Raji (cell line): ENCODE measurements at regions not wholly inside any gene's neighbourhood (a gene's known extent, or its start where the extent isn't known, plus 50 kb on each side); places are given as distances from the start of the nearest gene placed in this dataset.

ENCODE experiments used
- POLR2A ChIP-seq: IDR thresholded peaks from 2 replicates; pipeline ENCODE4 v1.6.1; 2011; ENCODE audit warnings: low read depth, low read length, control low read depth; ENCODE audit not compliant: insufficient read depth

DNA sequence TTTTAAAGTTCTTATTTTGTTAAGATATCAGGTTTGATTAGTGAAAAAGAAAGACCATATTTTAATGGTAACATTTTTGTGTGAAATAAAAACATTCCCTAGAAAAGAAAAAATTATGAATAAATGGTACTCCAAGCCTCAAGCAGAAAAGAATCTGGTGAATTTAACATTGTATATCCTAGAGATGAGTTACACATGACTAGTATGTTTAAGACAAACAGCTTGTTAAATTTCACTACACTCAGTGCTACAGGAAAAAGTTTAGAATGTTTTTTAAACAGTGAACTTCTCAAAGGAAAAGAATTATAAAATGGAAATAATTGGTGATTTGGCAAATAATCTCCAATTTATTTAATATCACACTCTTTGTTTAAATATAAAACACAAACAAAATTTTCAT lies 222.7 kb upstream of the MCHR2 start:
- TF ChIP-seq POLR2A: no peak

- no peak for TF ChIP-seq POLR2A
These were observed 218.1 kb upstream of the MCHR2 start for GRCh38 chr6:100212131-100212530.

GRCh38 chr6:100210137-100211117 lies 216.4 kb upstream of the MCHR2 start:
- no peak for TF ChIP-seq POLR2A

GRCh38 chr6:100209323-100210136 lies 215.5 kb upstream of the MCHR2 start:
- TF ChIP-seq POLR2A: no peak

DNA sequence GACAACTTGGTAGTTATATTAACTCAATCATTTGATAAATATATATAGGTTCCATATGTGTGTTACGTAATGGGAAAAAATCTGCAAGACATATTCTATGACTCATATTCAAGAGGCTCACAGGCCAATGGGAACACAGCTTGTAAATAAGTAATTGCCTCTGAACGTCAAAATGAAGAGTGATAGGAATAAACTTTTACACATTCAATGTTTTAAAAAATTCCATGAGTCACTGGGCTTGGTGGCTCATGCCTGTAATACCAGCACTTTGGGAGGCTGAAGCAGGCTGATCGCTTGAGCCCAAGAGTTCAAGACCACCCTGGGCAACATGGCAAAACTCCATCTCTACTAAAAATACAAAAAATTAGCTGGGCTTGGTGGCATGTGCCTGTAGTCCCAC lies 209.4 kb upstream of the MCHR2 start:
- TF ChIP-seq POLR2A: no peak

- TF ChIP-seq POLR2A: no peak
These were observed 208.6 kb upstream of the MCHR2 start for GRCh38 chr6:100202417-100203194.

GRCh38 chr6:100194535-100194934 lies 200.5 kb upstream of the MCHR2 start:
- TF ChIP-seq POLR2A: no peak

GRCh38 chr6:100188754-100189153 lies 194.7 kb upstream of the MCHR2 start:
- no peak for TF ChIP-seq POLR2A

- TF ChIP-seq POLR2A: no peak
These were observed 192.5 kb upstream of the MCHR2 start for GRCh38 chr6:100186552-100186951.

DNA sequence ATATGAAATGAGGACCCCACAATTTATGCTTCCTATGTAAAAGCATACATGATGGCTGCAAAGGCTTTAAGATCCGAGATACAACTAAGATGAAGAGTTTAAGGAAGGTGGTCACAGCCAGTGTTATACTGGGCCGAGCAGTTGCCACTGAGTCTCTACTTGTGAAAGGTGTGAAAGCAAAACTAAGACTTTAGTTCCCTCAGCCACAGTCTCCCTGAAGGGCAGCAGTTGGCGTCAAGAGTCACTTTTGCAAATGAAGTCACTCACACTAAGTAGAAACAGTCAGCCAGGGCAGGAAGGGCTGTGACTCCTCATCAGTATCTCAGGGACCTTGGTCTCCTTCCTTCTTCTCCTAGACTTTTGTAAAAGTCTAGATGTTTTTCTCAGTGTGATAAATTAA lies 191.6 kb upstream of the MCHR2 start:
- no peak for TF ChIP-seq POLR2A

GRCh38 chr6:100184473-100184872 lies 190.4 kb upstream of the MCHR2 start:
- no peak for TF ChIP-seq POLR2A

- no peak for TF ChIP-seq POLR2A
These were observed 188.3 kb upstream of the MCHR2 start for GRCh38 chr6:100182313-100182712.

- no peak for TF ChIP-seq POLR2A
These were observed 187.3 kb upstream of the MCHR2 start for GRCh38 chr6:100181309-100181708.

GRCh38 chr6:100179576-100179975 lies 185.6 kb upstream of the MCHR2 start:
- no peak for TF ChIP-seq POLR2A

GRCh38 chr6:100177956-100178355 lies 183.9 kb upstream of the MCHR2 start:
- no peak for TF ChIP-seq POLR2A
